ENCODE measurements at regions not wholly inside any gene's neighbourhood (a gene's known extent, or its start where the extent isn't known, plus 50 kb on each side); places are given as distances from the start of the nearest gene placed in this dataset.

- H3K27ac Mint-ChIP-seq: no peak overlapping the region
- H3K4me3 Mint-ChIP-seq: no peak overlapping the region
- peaks cover 4% of the 10 kb centered on the region for H3K9me3 Mint-ChIP-seq
- H3K36me3 Mint-ChIP-seq: peaks cover 6% of the 10 kb centered on the region
- TF ChIP-seq CTCF (IDR thresholded peaks at IDR 0.05; ENCODE audit: unreplicated experiment): no peak
- H3K4me1 Mint-ChIP-seq: peaks cover 22% of the 10 kb centered on the region
- H3K27me3 Mint-ChIP-seq (ENCODE audit: low read depth): no peaks in the 10 kb centered on the region
- DNase-seq (ENCODE audit: low spot score in 2 of 2, unreplicated experiment in 2 of 2): no peak
Measured at GRCh38 chr4:125392694-125393093, 77.9 kb downstream of the FAT4 start.

- H3K4me3 Mint-ChIP-seq: no peak overlapping the region
- DNase-seq (ENCODE audit: low spot score in 2 of 2, unreplicated experiment in 2 of 2): no peak
- no peak overlapping the region for H3K27ac Mint-ChIP-seq
- H3K4me1 Mint-ChIP-seq: peaks cover 30% of the 10 kb centered on the region
- TF ChIP-seq CTCF (IDR thresholded peaks at IDR 0.05; ENCODE audit: unreplicated experiment): no peak
- peaks cover 6% of the 10 kb centered on the region for H3K36me3 Mint-ChIP-seq
- no peaks in the 10 kb centered on the region for H3K27me3 Mint-ChIP-seq (ENCODE audit: low read depth)
- peaks cover 4% of the 10 kb centered on the region for H3K9me3 Mint-ChIP-seq
Measured at GRCh38 chr4:125393825-125394224, 79.1 kb downstream of the FAT4 start.

DNA sequence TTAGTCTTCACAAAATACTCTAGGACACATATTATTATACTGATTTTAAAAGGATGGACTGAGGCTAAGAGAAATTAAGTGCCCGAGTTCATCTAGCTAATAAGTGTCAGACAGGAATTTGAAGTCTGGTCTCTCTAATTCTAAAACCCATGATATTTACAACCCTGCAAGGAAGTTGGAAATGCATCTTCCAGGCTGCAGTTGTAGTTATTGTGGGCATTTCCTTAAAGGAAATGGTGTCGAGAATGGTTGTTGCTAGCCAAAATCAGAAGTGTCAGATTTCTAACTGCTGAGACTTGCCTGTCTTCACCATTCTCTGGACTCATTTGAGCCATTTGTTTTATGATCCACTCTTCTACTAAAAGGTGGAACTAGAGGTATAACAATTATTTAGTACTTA lies 82.5 kb downstream of the FAT4 start:
- H3K4me1 Mint-ChIP-seq: peaks cover 27% of the 10 kb centered on the region
- no peak for DNase-seq (ENCODE audit: low spot score in 2 of 2, unreplicated experiment in 2 of 2)
- TF ChIP-seq CTCF (IDR thresholded peaks at IDR 0.05; ENCODE audit: unreplicated experiment): no peak
- H3K27ac Mint-ChIP-seq: no peak overlapping the region
- H3K9me3 Mint-ChIP-seq: no peaks in the 10 kb centered on the region
- H3K4me3 Mint-ChIP-seq: no peak overlapping the region
- no peaks in the 10 kb centered on the region for H3K27me3 Mint-ChIP-seq (ENCODE audit: low read depth)
- no peaks in the 10 kb centered on the region for H3K36me3 Mint-ChIP-seq

- no peaks in the 10 kb centered on the region for H3K9me3 Mint-ChIP-seq
- no peak overlapping the region for H3K27ac Mint-ChIP-seq
- no peaks in the 10 kb centered on the region for H3K27me3 Mint-ChIP-seq (ENCODE audit: low read depth)
Measured at GRCh38 chr4:125398263-125399002, 83.7 kb downstream of the FAT4 start.

GRCh38 chr4:125400756-125401155 lies 86.0 kb downstream of the FAT4 start:
- H3K36me3 Mint-ChIP-seq: peaks cover 3% of the 10 kb centered on the region
- no peak for DNase-seq (ENCODE audit: low spot score in 2 of 2, unreplicated experiment in 2 of 2)
- no peak for TF ChIP-seq CTCF (IDR thresholded peaks at IDR 0.05; ENCODE audit: unreplicated experiment)
- no peak overlapping the region for H3K27ac Mint-ChIP-seq
- H3K27me3 Mint-ChIP-seq (ENCODE audit: low read depth): no peaks in the 10 kb centered on the region
- peaks cover 18% of the 10 kb centered on the region for H3K4me1 Mint-ChIP-seq
- no peaks in the 10 kb centered on the region for H3K9me3 Mint-ChIP-seq
- no peak overlapping the region for H3K4me3 Mint-ChIP-seq

More at GRCh38 chr4:125398263-125399002, 83.7 kb downstream of the FAT4 start:
- peaks cover 2% of the 10 kb centered on the region for H3K36me3 Mint-ChIP-seq
- no peak for DNase-seq (ENCODE audit: low spot score in 2 of 2, unreplicated experiment in 2 of 2)
- peaks cover 22% of the 10 kb centered on the region for H3K4me1 Mint-ChIP-seq
- no peak overlapping the region for H3K4me3 Mint-ChIP-seq
- no peak for TF ChIP-seq CTCF (IDR thresholded peaks at IDR 0.05; ENCODE audit: unreplicated experiment)
